HG03159 (cell line): ENCODE measurements at regions not wholly inside any gene's neighbourhood (a gene's known extent, or its start where the extent isn't known, plus 50 kb on each side); places are given as distances from the start of the nearest gene placed in this dataset.
"Not testable (repeated sequence)": the region's sequence is repeated elsewhere in the genome, so short reads cannot be mapped to it uniquely, and the experiment has no call there.

Experiments
- ATAC-seq: cut with Tn5 transposase; IDR thresholded peaks from one replicate; pipeline ENCODE4 v1.9.1; 2021; ENCODE audit warnings: mild to moderate bottlenecking, moderate library complexity; ENCODE audit not compliant: unreplicated experiment

DNA sequence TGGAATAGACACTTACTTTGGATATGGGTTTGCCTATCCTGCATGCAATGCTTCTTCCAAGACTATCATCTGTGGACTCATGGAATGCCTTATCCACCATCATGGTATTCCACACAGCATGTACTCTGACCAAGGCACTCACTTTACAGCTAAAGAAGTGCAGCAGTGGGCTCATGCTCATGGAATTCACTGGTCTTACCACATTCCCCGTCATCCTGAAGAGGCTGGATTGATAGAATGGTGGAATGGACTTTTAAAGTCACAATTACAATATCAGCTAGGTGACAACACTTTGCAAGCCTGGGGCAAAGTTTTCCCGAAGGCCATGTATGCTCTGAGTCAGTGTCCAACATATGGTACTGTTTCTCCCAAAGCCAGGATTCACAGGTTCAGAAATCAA is 199.1 kb downstream of the GJA1 start:
- not testable (repeated sequence) for ATAC-seq

GRCh38 chr6:121635355-121635754 is 199.9 kb downstream of the GJA1 start:
- ATAC-seq: no peak

- not testable (repeated sequence) for ATAC-seq
Observed at GRCh38 chr6:121636217-121636616, 200.8 kb downstream of the GJA1 start.

GRCh38 chr6:121639021-121639420 is 203.6 kb downstream of the GJA1 start:
- ATAC-seq: no peak

DNA sequence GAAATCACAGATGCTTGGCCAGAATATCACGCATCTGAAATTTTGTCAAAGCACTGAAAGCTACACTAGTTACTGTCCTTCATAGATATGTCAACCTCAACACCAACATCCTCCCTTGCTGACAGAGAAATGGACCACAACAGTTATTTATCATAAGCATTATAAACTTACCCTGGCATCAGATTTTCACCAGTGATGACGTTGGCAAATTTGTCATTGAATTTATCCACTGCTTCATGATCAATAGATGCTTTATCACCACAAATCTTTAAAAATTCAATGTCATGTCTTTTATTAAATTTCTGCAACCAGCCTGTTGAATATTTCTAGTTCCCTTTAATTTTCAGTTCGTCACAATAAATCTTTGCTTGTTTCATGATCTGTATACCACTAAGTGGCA is 205.7 kb downstream of the GJA1 start:
- ATAC-seq: no peak

DNA sequence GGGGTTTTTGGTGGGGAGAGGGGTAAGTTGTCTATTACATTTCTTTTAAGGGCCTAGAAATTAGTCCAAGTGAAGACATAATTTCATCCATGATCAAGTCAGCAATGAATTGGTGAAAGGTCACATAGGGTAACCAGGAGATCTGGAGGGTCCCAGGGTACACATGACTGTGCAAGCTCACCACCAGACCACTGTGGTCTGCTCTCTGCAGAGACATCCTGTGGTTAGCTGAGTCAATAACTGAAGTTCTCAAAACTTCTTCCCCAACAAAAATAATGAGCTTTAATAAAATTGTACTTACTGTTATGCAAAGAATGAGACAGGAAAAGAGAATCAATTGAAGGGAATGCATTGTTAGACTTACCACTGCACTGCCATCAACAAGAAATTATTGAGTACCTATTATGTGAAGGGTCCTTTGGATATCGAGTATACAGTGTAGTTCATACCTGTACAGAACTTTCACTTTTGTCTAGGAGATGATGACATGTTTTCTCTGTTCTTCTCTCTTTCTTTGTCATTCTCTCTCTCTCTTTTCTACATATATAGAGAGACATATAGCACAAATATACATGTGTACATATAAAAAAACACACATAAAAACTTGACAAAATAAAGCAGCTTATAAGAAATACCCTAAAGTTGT is 209.8 kb downstream of the GJA1 start:
- ATAC-seq: no peak

- ATAC-seq: no peak
Observed at GRCh38 chr6:121647905-121648304, 212.5 kb downstream of the GJA1 start.

GRCh38 chr6:121649951-121650350 is 214.5 kb downstream of the GJA1 start:
- no peak for ATAC-seq

DNA sequence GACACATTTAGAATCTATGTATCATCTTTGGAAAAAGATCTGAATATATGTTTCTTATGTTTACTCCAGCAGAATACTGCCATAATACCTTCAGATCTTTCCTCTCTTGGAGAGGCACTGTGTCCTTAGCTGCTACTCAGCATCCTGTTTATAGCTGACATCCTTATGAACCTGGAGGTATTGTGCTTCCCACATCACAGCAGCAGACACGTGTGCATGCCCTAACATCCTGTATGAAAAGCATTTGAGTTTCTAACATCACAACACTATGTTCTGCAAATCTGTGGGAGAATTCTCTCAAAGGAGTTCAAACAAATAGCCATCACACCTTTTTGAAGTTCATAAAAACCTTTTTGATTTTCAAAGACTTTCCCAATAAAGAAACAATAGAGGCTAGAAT is 216.0 kb downstream of the GJA1 start:
- no peak for ATAC-seq

DNA sequence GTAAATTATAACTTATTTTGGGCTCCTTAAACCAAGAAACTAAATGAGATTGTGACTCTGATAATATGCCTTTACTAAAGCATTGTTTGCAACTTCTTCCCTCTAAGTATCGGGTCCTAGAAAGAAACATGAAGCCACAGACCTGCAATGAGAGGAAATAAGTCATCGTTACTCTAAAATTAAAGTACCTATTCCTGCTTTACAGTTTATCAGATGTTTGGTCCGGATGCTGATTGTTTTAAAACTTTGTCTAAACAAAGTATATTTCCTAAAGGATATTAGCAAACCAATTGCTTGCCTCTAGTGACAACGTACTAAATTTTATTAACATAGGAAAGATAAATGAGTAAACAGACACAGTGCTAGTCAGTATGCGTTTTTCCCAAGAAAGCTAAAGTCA is 216.8 kb downstream of the GJA1 start:
- ATAC-seq: no peak

DNA sequence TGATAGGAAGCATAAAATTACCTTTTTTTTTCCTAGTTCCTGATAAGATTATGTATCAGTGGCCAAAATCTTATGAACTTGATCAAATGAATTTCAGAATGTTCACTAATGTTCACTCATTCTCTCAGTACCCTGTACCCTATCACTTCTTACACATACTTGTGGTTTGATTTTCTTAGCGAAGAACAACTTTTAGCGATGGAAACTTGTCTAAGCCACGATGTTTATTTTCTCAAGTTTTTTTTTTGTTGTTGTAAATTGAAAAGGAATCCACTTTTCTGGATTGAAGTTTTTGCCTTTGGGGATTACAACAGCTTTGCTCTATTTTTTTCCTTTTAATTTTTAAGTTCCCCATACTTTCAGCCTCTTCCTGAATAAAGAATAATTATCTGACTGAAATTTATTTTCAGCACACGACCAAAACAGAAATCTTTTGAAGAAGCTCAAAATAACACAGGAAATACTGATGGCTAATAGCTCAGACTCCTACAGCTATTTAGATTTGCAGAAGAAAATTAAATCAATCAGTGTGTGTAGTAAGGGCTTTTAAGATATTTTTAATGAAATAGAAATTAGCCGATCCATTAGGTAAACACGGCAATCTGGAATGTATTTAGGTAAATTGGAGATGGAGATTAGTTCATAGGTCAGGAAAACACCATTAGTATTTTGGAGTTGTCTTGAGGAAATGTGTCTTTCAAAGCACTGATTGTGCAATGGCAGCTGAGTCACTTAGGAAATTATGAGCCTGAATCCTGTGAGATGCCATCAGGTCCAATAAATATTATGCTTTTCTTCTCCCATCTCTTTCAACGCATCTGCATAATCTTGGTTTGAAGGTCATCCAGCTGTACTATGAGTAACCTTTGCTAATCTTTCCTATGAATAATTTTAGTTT is 217.5 kb downstream of the GJA1 start:
- no peak for ATAC-seq

GRCh38 chr6:121653624-121654008 is 218.2 kb downstream of the GJA1 start:
- no peak for ATAC-seq

DNA sequence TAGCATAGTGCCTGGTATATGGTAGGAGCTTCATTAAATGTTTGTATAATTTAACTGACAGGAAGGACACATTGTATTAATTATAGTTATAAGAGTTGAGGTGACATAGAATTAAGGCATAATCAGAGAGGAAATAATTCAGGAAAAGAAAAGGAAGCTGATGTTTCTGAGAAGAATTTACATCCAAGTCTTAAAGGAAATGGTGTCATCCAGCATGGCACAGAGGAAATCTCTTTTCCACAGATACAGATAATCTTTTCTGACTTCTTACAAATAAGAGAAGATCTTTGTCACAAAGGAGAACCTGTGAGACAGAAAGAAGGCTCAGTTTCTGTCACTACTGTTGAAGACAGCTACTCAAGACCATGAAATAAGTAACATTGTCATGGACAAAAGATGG is 222.5 kb downstream of the GJA1 start:
- ATAC-seq: no peak

DNA sequence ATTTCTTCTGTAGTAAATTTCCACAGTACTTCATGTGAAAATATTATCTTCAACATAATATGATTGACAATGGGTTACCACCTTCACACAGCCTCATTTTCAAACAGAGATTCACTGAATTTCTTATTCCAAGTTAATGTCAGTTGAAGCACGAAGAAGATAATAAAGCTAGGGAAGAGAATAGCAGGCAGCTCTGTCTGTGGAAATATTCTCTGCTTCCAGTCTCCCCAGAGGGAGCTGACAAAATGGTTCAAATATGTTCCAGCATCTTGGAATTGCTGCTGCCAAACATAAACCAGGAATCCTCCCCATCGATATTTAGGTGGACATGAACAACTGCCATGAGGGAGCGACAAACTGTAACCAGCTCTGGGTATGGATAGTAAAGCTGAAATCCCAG is 224.8 kb downstream of the GJA1 start:
- no peak for ATAC-seq

DNA sequence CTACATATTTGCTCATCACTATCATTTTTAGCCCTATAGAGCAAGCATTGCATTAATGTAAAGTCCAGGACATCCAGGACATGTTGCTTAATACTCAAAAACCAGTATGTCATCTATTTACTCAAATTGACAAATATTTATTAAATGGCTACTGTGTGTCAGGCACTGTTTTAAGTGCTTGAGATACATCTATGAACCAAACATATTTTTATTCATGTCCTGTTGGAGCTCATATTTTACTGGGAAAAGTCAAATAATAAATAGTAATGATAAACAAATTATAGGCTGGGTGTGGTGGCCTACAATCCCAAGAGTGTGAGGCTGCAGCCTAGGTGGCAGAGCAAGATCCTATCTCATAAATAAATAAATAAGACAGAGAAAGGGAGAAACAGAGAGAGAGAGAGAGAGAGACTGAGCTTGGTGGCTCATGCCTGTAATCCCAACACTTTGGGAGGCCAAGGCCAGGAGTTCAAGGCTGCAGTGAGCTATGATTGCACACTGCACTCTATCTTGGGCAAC is 227.9 kb downstream of the GJA1 start:
- no peak for ATAC-seq

- no peak for ATAC-seq
Observed at GRCh38 chr6:121664158-121664557, 228.7 kb downstream of the GJA1 start.

- no peak for ATAC-seq
Observed at GRCh38 chr6:121666814-121667213, 231.4 kb downstream of the GJA1 start.

GRCh38 chr6:121668259-121668658 is 232.8 kb downstream of the GJA1 start:
- no peak for ATAC-seq

GRCh38 chr6:121670511-121670910 is 235.1 kb downstream of the GJA1 start:
- ATAC-seq: no peak

DNA sequence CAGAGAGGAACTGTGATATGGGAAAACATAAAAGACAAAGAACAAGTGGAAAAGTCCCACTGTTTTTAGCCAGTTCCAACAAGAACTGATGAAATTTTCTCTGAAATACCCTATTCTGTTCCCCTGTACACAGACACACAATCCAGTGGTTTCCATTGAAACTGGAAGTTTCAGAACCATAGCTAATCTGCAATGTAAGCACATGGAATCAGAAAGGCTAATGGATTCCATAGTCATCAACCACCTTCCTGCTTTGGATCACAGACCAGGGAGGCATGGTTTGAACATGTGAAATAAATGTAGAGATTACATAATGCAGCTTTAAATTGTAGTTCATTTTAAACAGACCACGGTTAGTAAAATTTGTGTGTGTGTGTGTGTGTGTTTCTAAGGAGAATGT is 242.1 kb downstream of the GJA1 start:
- ATAC-seq: no peak

GRCh38 chr6:121678245-121678644 is 242.8 kb downstream of the GJA1 start:
- ATAC-seq: no peak

DNA sequence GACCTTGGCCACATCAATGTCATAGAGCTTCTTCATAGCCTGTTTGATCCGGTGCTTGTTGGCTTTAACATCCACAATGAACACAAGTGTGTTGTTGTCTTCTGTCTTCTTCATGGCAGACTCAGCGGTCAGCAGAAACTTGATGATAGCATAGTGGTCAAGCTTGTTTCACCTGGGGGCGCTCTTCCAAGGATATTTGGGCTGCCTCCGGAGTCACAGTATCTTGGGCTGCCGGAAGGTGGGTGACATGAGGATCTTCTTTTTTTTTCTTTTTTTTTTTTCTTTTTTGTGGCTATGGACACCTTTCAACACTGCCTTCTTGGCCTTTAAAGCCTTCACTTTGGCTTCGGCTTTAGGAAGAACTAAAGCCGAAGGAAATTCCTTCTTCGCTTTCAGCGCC is 244.6 kb downstream of the GJA1 start:
- no peak for ATAC-seq
